ENCODE measurements at regions not wholly inside any gene's neighbourhood (a gene's known extent, or its start where the extent isn't known, plus 50 kb on each side); places are given as distances from the start of the nearest gene placed in this dataset.

DNA sequence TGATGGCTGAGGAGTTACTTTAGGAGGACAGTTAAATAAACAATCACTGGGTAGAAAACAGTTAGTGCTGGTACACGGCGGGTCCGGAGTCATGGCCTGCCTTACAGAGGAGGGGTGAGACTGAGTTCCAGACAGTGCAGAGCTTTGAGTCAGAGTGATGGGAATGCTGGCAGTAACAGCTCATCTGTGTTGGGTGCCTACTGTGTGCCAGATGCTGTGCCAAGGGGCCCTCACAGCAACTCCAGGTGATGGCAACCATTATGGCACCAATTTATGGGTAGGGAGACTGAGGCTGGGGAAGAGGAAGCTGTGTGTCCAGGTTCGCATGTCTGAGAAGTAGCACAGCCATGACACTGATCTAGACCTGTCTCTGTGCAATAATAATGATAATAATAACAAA lies 132.6 kb downstream of the CEBPB start:
- TF ChIP-seq, protein P1, sequence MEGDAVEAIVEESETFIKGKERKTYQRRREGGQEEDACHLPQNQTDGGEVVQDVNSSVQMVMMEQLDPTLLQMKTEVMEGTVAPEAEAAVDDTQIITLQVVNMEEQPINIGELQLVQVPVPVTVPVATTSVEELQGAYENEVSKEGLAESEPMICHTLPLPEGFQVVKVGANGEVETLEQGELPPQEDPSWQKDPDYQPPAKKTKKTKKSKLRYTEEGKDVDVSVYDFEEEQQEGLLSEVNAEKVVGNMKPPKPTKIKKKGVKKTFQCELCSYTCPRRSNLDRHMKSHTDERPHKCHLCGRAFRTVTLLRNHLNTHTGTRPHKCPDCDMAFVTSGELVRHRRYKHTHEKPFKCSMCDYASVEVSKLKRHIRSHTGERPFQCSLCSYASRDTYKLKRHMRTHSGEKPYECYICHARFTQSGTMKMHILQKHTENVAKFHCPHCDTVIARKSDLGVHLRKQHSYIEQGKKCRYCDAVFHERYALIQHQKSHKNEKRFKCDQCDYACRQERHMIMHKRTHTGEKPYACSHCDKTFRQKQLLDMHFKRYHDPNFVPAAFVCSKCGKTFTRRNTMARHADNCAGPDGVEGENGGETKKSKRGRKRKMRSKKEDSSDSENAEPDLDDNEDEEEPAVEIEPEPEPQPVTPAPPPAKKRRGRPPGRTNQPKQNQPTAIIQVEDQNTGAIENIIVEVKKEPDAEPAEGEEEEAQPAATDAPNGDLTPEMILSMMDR (IDR thresholded peaks at IDR 0.05): no peak
- no peak for TF ChIP-seq POLR2A (IDR thresholded peaks at IDR 0.05)
- no peak for TF ChIP-seq EP300 (IDR thresholded peaks at IDR 0.05; ENCODE audit: low read depth)
- TF ChIP-seq POLR2AphosphoS5 (IDR thresholded peaks at IDR 0.05): no peak
